HFF-Myc (cell line): ENCODE measurements at regions not wholly inside any gene's neighbourhood (a gene's known extent, or its start where the extent isn't known, plus 50 kb on each side); places are given as distances from the start of the nearest gene placed in this dataset.

ENCODE experiments used
- DNase-seq: peaks from one replicate; pipeline ENCODE4 v3.0.0-alpha.2; 2011; ENCODE audit warnings: low read depth; ENCODE audit errors: extremely low read depth
- H3K4me3 ChIP-seq: replicated peaks from 2 replicates; pipeline ENCODE4 v1.5.1; 2011; ENCODE audit warnings: low read depth, mild to moderate bottlenecking, control low read depth, low read length
- TF ChIP-seq, protein P1 (sequence below): IDR thresholded peaks from 2 replicates; pipeline ENCODE4 v1.5.1; 2012; ENCODE audit warnings: mild to moderate bottlenecking, low read depth, low read length, control low read depth; ENCODE audit errors: missing control alignments

GRCh38 chr3:5294356-5294755 is 106.8 kb downstream of the EDEM1 start:
- TF ChIP-seq, protein P1, sequence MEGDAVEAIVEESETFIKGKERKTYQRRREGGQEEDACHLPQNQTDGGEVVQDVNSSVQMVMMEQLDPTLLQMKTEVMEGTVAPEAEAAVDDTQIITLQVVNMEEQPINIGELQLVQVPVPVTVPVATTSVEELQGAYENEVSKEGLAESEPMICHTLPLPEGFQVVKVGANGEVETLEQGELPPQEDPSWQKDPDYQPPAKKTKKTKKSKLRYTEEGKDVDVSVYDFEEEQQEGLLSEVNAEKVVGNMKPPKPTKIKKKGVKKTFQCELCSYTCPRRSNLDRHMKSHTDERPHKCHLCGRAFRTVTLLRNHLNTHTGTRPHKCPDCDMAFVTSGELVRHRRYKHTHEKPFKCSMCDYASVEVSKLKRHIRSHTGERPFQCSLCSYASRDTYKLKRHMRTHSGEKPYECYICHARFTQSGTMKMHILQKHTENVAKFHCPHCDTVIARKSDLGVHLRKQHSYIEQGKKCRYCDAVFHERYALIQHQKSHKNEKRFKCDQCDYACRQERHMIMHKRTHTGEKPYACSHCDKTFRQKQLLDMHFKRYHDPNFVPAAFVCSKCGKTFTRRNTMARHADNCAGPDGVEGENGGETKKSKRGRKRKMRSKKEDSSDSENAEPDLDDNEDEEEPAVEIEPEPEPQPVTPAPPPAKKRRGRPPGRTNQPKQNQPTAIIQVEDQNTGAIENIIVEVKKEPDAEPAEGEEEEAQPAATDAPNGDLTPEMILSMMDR = no peak
- no peak for DNase-seq

DNA sequence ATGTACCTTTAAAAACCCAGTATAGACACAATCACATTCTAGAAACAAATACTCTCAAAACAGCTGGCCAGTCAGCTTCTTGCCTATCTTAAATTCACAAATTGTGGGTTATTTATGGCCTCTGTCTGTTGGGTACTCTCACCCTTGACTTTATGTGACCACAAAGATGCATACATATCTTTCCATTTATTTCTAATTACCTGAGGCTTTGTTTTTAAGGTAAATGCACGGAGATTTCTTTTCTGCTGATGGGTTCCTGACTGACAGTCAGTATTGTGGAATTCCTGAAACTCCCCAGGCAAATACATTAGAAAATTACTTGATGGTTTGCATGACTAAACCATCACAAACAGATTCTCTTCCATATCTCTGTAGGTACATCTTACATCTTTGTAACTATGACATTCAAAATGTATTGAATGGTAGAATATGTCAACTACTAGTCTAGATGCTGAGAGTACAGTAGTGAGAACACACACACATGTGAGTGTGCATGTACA is 107.7 kb downstream of the EDEM1 start:
- no peak overlapping the region for H3K4me3 ChIP-seq
- no peak for DNase-seq
- TF ChIP-seq, protein P1 = no peak

More at GRCh38 chr3:5294356-5294755, 106.8 kb downstream of the EDEM1 start:
- no peak overlapping the region for H3K4me3 ChIP-seq

DNA sequence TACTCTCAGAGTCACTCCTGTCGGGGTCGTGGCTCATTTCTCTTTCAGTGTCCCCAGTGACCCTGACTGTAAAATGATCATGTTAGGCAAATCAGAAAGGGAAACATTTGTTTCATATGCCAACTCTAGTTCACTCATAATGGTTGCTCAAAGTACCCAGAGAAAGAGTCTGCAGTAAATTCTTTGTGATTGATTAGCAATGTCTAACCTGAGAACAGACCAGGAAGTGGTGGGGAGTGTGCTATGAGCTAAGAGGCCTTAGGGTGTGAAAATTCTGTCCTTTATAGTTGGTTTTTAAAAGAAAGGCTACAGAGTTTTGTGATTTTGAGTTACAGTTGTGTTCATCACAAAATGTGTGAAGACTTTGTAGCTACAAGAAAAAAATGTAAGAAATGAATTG is 108.9 kb downstream of the EDEM1 start:
- TF ChIP-seq, protein P1 = no peak
- DNase-seq = no peak
- no peak overlapping the region for H3K4me3 ChIP-seq

DNA sequence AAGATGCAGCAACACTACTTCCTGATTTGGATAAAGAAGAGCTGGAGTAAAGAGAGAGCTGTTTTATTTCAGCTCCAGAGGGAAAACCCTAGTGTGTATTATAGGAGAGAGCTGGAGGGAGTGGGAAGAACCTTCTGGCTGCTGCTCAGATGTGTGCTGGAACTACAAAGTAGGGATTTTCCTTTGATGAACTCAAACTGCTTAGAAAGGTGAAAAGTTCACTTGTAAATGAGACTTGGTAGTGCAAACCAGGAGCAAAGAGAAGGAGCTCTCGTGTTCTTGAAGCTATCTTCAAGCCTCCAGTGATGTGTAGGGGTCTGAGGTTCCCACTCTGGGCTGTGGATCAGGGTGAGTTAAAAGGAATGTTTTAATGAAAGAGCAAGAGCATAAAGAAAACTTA is 110.4 kb downstream of the EDEM1 start:
- TF ChIP-seq, protein P1 = no peak
- no peak for DNase-seq
- no peak overlapping the region for H3K4me3 ChIP-seq

GRCh38 chr3:5298453-5298852 is 110.9 kb downstream of the EDEM1 start:
- TF ChIP-seq, protein P1 = no peak
- DNase-seq = no peak

GRCh38 chr3:5299161-5299560 is 111.7 kb downstream of the EDEM1 start:
- TF ChIP-seq, protein P1 = no peak
- DNase-seq = no peak
- H3K4me3 ChIP-seq = no peak overlapping the region

More at GRCh38 chr3:5298453-5298852, 110.9 kb downstream of the EDEM1 start:
- H3K4me3 ChIP-seq = no peak overlapping the region

DNA sequence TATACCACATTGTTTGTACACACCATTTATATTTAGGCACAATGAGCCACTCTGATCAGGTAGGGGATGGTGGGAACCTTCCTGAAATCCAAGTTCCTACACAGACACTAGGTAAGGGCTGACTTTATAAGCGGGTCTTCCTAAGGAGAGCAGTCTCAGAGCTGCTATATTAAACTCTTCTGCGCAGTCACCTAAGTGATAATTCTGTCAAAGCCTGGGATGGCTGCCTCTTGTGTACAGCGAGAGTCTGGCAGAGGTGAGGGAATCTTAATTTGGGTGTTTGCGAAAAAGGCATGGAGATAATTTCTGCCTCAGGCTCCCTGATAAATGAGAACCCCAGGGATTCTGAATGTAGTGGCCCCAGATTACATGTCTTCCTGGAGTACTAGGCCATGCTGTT is 113.1 kb downstream of the EDEM1 start:
- no peak overlapping the region for H3K4me3 ChIP-seq
- TF ChIP-seq, protein P1 = no peak
- no peak for DNase-seq
